ENCODE measurements at regions not wholly inside any gene's neighbourhood (a gene's known extent, or its start where the extent isn't known, plus 50 kb on each side); places are given as distances from the start of the nearest gene placed in this dataset.

DNA sequence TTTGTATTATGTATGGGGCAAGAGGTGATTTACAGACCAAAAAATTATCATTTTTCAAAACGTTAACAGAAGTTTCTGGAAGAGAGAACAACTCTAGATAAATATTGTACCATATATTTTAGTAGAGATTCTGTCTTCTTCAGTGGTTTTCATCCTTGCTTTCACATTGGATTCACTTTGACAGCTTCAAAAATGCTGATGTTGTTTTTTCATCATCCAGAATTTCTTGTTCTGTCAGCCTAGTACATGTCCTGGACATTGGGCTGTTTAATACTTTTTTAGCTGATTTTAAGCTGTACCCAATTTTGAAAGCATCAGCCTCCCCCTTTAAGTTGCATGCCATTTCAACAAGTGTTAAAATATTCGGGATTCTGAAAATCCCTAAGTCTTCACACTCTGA, 711.3 kb upstream of the LRATD1 start:
- Histone ChIP-seq H2AFZ (ENCODE audit: low read length) (no peak overlapping the region), H3K56ac (replicated peaks; ENCODE audit: insufficient read length, low read depth, low read length) (no peak overlapping the region), H2BK20ac (ENCODE audit: low read length) (no peak overlapping the region), H3K9ac (replicated peaks in 1 of 4; ENCODE audit: extremely low read depth in 1 of 4, low read depth in 3 of 4, low read length in 3 of 4) (no peak overlapping the region), H3K79me1 (ENCODE audit: low read depth, low read length) (no peaks in the 10 kb centered on the region), H2BK5ac (ENCODE audit: low read depth, low read length) (no peak overlapping the region), H3K23me2 (ENCODE audit: low read depth, low read length) (no peaks in the 10 kb centered on the region), H3K4me2 (ENCODE audit: insufficient read depth in 1 of 2, low read depth in 2 of 2, low read length in 2 of 2) (no peak overlapping the region), H2BK15ac (ENCODE audit: low read length) (no peak overlapping the region), H3K4me3 (ENCODE audit: extremely low read depth in 1 of 4, insufficient read depth in 2 of 4, low read depth in 3 of 4, low read length in 4 of 4) (no peak overlapping the region), H2AK5ac (ENCODE audit: low read depth, low read length) (no peak overlapping the region), H3K4ac (replicated peaks; ENCODE audit: insufficient read length, low read depth, low read length) (no peak overlapping the region), H3K79me2 (ENCODE audit: control insufficient read depth in 1 of 2, insufficient read depth in 2 of 2, low read length in 2 of 2) (no peaks in the 10 kb centered on the region), H4K8ac (ENCODE audit: extremely low read depth, insufficient read depth, low read length) (no peak overlapping the region), H2BK12ac (ENCODE audit: low read depth, low read length) (no peak overlapping the region), H3K27me3 (replicated peaks in 1 of 4; ENCODE audit: control insufficient read depth in 3 of 4, extremely low read depth in 1 of 4, insufficient read depth in 3 of 4, low read length in 3 of 4) (no peaks in the 10 kb centered on the region), H3K9me3 (ENCODE audit: insufficient read depth in 2 of 2, low read depth in 1 of 2, low read length in 1 of 2) (peaks cover 0 to 3% of the 10 kb centered on the region in 2 experiments; a peak in 1 of 4 replicates), H3K27ac (ENCODE audit: low read depth, low read length) (no peak overlapping the region), H3K36me3 (ENCODE audit: control insufficient read depth in 2 of 4, insufficient read depth in 4 of 4, low read length in 3 of 4) (no peaks in the 10 kb centered on the region), H3K4me1 (replicated peaks in 1 of 4; ENCODE audit: control insufficient read depth in 3 of 4, insufficient read depth in 4 of 4, low read length in 3 of 4) (no peaks in the 10 kb centered on the region), H3K18ac (ENCODE audit: extremely low read depth, low read length) (no peak overlapping the region), H4K91ac (replicated peaks; ENCODE audit: insufficient read length, low read length) (no peak overlapping the region), H3K23ac (ENCODE audit: insufficient read length) (no peak overlapping the region), H4K20me1 (replicated peaks in 1 of 2; ENCODE audit: control insufficient read depth in 1 of 2, insufficient read depth in 2 of 2, low read length in 2 of 2) (no peaks in the 10 kb centered on the region), H2BK120ac (replicated peaks; ENCODE audit: low read depth, low read length) (no peak overlapping the region), H4K5ac (ENCODE audit: insufficient read length, low read depth, low read length) (no peak overlapping the region), H3K14ac (ENCODE audit: insufficient read length) (no peak overlapping the region)
- FAIRE-seq (no peak), DNase-seq (ENCODE audit: low read depth in 1 of 2, low spot score in 2 of 2) (no peak)
- 83% methylated on average over 2 of the region's 2 CpGs; no CpG with 5 or more reads in 1 of the 2 experiments for WGBS, 2 experiments (ENCODE audit: extremely low coverage in 1 of 2, insufficient coverage in 1 of 2, insufficient read length in 1 of 2, insufficient replicate concordance in 2 of 2, low coverage in 1 of 2, low lambda C conversion rate in 2 of 2, missing lambda C conversion rate in 1 of 2)
- no peak for TF ChIP-seq NRF1 (IDR thresholded peaks at IDR 0.05; ENCODE audit: low read depth, low read length)
- no peak for TF ChIP-seq SIX5 (IDR thresholded peaks at IDR 0.05; ENCODE audit: low read depth, low read length)
- TF ChIP-seq MAFK (IDR thresholded peaks at IDR 0.05; ENCODE audit: low read depth, low read length) = no peak
- no peak for TF ChIP-seq POLR2A (IDR thresholded peaks at IDR 0.05; ENCODE audit: control extremely low read depth in 1 of 2, low read depth in 2 of 2, low read length in 2 of 2)
- no peak for TF ChIP-seq EZH2 (IDR thresholded peaks at IDR 0.05; ENCODE audit: low read depth, low read length, severe bottlenecking)
- no peak for TF ChIP-seq CBX8 (IDR thresholded peaks at IDR 0.05; ENCODE audit: borderline replicate concordance, low read depth, low read length)
- TF ChIP-seq SUZ12 (IDR thresholded peaks at IDR 0.05; ENCODE audit: low read length) = no peak
- no peak for TF ChIP-seq ZNF274 (IDR thresholded peaks at IDR 0.05; ENCODE audit: borderline replicate concordance, extremely low read depth, low read length)
- CTCF ChIA-PET (ENCODE audit: partially characterized antibody) = no interaction called here
- POLR2A ChIA-PET (ENCODE audit: partially characterized antibody) = no interaction called here

Measured in H1 (cell line).